ENCODE measurements at regions not wholly inside any gene's neighbourhood (a gene's known extent, or its start where the extent isn't known, plus 50 kb on each side); places are given as distances from the start of the nearest gene placed in this dataset.

- no peak for TF ChIP-seq POLR2A (IDR thresholded peaks at IDR 0.05)
- no peak for TF ChIP-seq CTCF (IDR thresholded peaks at IDR 0.05)
Measured at GRCh38 chr12:93968536-93969285, 179.7 kb upstream of the PLXNC1 start.
